Fibroblast of skin of scalp (primary cell): ENCODE measurements at regions not wholly inside any gene's neighbourhood (a gene's known extent, or its start where the extent isn't known, plus 50 kb on each side); places are given as distances from the start of the nearest gene placed in this dataset.
"Not testable (repeated sequence)": the region's sequence is repeated elsewhere in the genome, so short reads cannot be mapped to it uniquely, and the experiment has no call there.

Experiments
- DNase-seq: peaks from one replicate; pipeline ENCODE4 v3.0.0-alpha.2; 2013

GRCh38 chr3:166993015-166993630 lies 387.0 kb downstream of the ZBBX start:
- peak; percentile 11 for DNase-seq

GRCh38 chr3:166986000-166986399 lies 394.1 kb downstream of the ZBBX start:
- DNase-seq, result no peak

GRCh38 chr3:166975796-166976195 lies 404.3 kb downstream of the ZBBX start:
- not testable (repeated sequence) for DNase-seq

GRCh38 chr3:166967714-166968113 lies 412.4 kb downstream of the ZBBX start:
- DNase-seq, result not testable (repeated sequence)

GRCh38 chr3:166962911-166963310 lies 417.2 kb downstream of the ZBBX start:
- DNase-seq, result no peak

- DNase-seq, result no peak
Measured at GRCh38 chr3:166957121-166957520, 423.0 kb downstream of the ZBBX start.

- peak; percentile 1 for DNase-seq
Measured at GRCh38 chr3:166955201-166955939, 424.7 kb downstream of the ZBBX start.

- no peak for DNase-seq
Measured at GRCh38 chr3:166934879-166935278, 445.2 kb downstream of the ZBBX start.

- no peak for DNase-seq
Measured at GRCh38 chr3:166917437-166917836, 462.7 kb downstream of the ZBBX start.

- peak; percentile 2 for DNase-seq
Measured at GRCh38 chr3:166902374-166902773, 477.7 kb downstream of the ZBBX start.

GRCh38 chr3:166900866-166901577 lies 479.1 kb downstream of the ZBBX start:
- no peak for DNase-seq

- peak; percentile 3 for DNase-seq
Measured at GRCh38 chr3:166897811-166898210, 482.3 kb downstream of the ZBBX start.

GRCh38 chr3:166889241-166889640 lies 490.9 kb downstream of the ZBBX start:
- no peak for DNase-seq

- DNase-seq, result no peak
Measured at GRCh38 chr3:166879661-166880060, 500.4 kb downstream of the ZBBX start.

GRCh38 chr3:166877971-166878370 lies 502.1 kb downstream of the ZBBX start:
- DNase-seq, result no peak

GRCh38 chr3:166864473-166865467 lies 515.3 kb downstream of the ZBBX start:
- DNase-seq, result no peak

- no peak for DNase-seq
Measured at GRCh38 chr3:166860217-166860616, 519.9 kb downstream of the ZBBX start.

GRCh38 chr3:166844329-166844728 lies 535.8 kb downstream of the ZBBX start:
- no peak for DNase-seq

GRCh38 chr3:166842784-166843183 lies 537.3 kb downstream of the ZBBX start:
- not testable (repeated sequence) for DNase-seq

- DNase-seq, result no peak
Measured at GRCh38 chr3:166837535-166837934, 542.6 kb downstream of the ZBBX start.

GRCh38 chr3:166836836-166837235 lies 543.3 kb downstream of the ZBBX start:
- DNase-seq, result no peak

- DNase-seq, result no peak
Measured at GRCh38 chr3:166829896-166830295, 550.2 kb downstream of the ZBBX start.
